IMR-90 (cell line): ENCODE measurements at regions not wholly inside any gene's neighbourhood (a gene's known extent, or its start where the extent isn't known, plus 50 kb on each side); places are given as distances from the start of the nearest gene placed in this dataset.

Experiments used
- ATAC-seq: fragments of 200-7000 bp; cut with Tn5 transposase; 2 replicates; pipeline ENCODE4 v1.9.1; 2020; ENCODE audit warnings: low read depth, mild to moderate bottlenecking, moderate library complexity
- BruUV-seq: library from RNA; stranded (reverse); fragments of 400-500 nt; replicated peaks from 2 replicates; lab custom pipeline; 2021; lab: Mats Ljungman, UMichigan
- CTCF ChIA-PET: fragments of 300-600 bp; formaldehyde crosslinking; extraction: SDS; loops from one replicate; lab custom pipeline; 2021; ENCODE audit warnings: antibody characterized with exemption; lab: Yijun Ruan, JAX
- POLR2A ChIA-PET: fragments of 300-600 bp; sonication (Branson Sonifier 250); formaldehyde crosslinking; loops from one replicate; lab custom pipeline; 2022; ENCODE audit warnings: antibody characterized with exemption; ENCODE audit not compliant: unreplicated experiment; lab: Charles Lee
- DNase-seq: peaks from one replicate; pipeline ENCODE4 v3.0.0; 2013
- H2AFZ ChIP-seq: replicated peaks from 2 replicates; pipeline ENCODE3; 2013; ENCODE audit warnings: low read length, mild to moderate bottlenecking; ENCODE audit not compliant: poor library complexity
- H2AK5ac ChIP-seq: 2 replicates; pipeline ENCODE4 v1.6.1; 2013; ENCODE audit warnings: low read depth, low read length, inconsistent platforms
- H2AK9ac ChIP-seq: replicated peaks from 2 replicates; pipeline ENCODE3; 2013; ENCODE audit warnings: mild to moderate bottlenecking, low read depth, low read length, moderate library complexity; ENCODE audit not compliant: poor library complexity
- H2BK120ac ChIP-seq: 2 replicates; pipeline ENCODE4 v1.6.1; 2013; ENCODE audit warnings: low read depth, low read length, inconsistent platforms
- H2BK15ac ChIP-seq: 3 replicates; pipeline ENCODE4 v1.6.1; 2013; ENCODE audit warnings: low read depth, low read length, inconsistent platforms
- H2BK20ac ChIP-seq: 2 replicates; pipeline ENCODE4 v1.6.1; 2013; ENCODE audit warnings: low read depth, mild to moderate bottlenecking, inconsistent platforms, low read length, moderate library complexity
- H2BK5ac ChIP-seq: 2 replicates; pipeline ENCODE4 v1.6.1; 2013; ENCODE audit warnings: mild to moderate bottlenecking, low read depth, low read length, inconsistent platforms; ENCODE audit not compliant: poor library complexity, severe bottlenecking
- H3K14ac ChIP-seq: replicated peaks from 2 replicates; pipeline ENCODE4 v1.6.1; 2013; ENCODE audit warnings: low read depth, low read length, inconsistent platforms
- H3K18ac ChIP-seq: 2 replicates; pipeline ENCODE4 v1.6.1; 2013; ENCODE audit warnings: low read depth, low read length, control low read depth
- H3K23ac ChIP-seq: 2 replicates; pipeline ENCODE4 v1.6.1; 2013; ENCODE audit warnings: low read depth, low read length, inconsistent platforms
- H3K27ac ChIP-seq: 2 replicates; pipeline ENCODE4 v1.5.1; 2013; ENCODE audit warnings: mild to moderate bottlenecking, control low read depth, low read length; ENCODE audit not compliant: insufficient read depth
- H3K27me3 ChIP-seq: 2 replicates; pipeline ENCODE4 v1.6.1; 2013; ENCODE audit warnings: low read length; ENCODE audit not compliant: control insufficient read depth, insufficient read depth
- H3K36me3 ChIP-seq: 2 replicates; pipeline ENCODE4 v1.6.1; 2013; ENCODE audit warnings: low read length, mixed read lengths; ENCODE audit not compliant: control insufficient read depth, insufficient read depth
- H3K4ac ChIP-seq: 2 replicates; pipeline ENCODE4 v1.6.1; 2013; ENCODE audit warnings: low read depth, low read length, inconsistent platforms
- H3K4me1 ChIP-seq: 2 replicates; pipeline ENCODE4 v1.6.1; 2013; ENCODE audit warnings: low read length, mixed read lengths; ENCODE audit not compliant: control insufficient read depth, insufficient read depth
- H3K4me2 ChIP-seq: 2 replicates; pipeline ENCODE4 v1.6.1; 2013; ENCODE audit warnings: low read depth, mild to moderate bottlenecking, control low read depth, low read length, moderate library complexity
- H3K4me3 ChIP-seq: 2 replicates; pipeline ENCODE4 v1.5.1; 2013; ENCODE audit warnings: low read depth, mild to moderate bottlenecking, control low read depth, low read length, moderate library complexity; ENCODE audit not compliant: insufficient read depth
- H3K56ac ChIP-seq: 2 replicates; pipeline ENCODE4 v1.6.1; 2013; ENCODE audit warnings: low read length, inconsistent platforms; ENCODE audit not compliant: insufficient read depth; ENCODE audit errors: extremely low read depth
- H3K79me1 ChIP-seq, 2 experiments: 2 replicates each; pipeline ENCODE4 v1.6.1; 2013; ENCODE audit warnings: low read length in 2 of 2, inconsistent platforms in 1 of 2, low read depth in 1 of 2
- H3K9ac ChIP-seq: 2 replicates; pipeline ENCODE4 v1.6.1; 2013; ENCODE audit warnings: low read depth, low read length, control low read depth
- H3K9me1 ChIP-seq: 2 replicates; pipeline ENCODE4 v1.6.1; 2013; ENCODE audit warnings: low read length, inconsistent platforms; ENCODE audit not compliant: insufficient read depth
- H3K9me3 ChIP-seq: 2 replicates; pipeline ENCODE4 v1.6.1; 2013; ENCODE audit warnings: low read length; ENCODE audit not compliant: control insufficient read depth, insufficient read depth
- H4K20me1 ChIP-seq: 2 replicates; pipeline ENCODE4 v1.6.1; 2013; ENCODE audit warnings: low read length, inconsistent platforms; ENCODE audit not compliant: insufficient read depth
- H4K5ac ChIP-seq: 2 replicates; pipeline ENCODE4 v1.6.1; 2013; ENCODE audit warnings: mild to moderate bottlenecking, low read depth, low read length, control low read depth
- H4K8ac ChIP-seq, 2 experiments: 2 replicates each; pipeline ENCODE4 v1.6.1; 2013; ENCODE audit warnings: low read depth in 2 of 2, low read length in 2 of 2, control low read depth in 1 of 2, inconsistent platforms in 1 of 2
- H4K91ac ChIP-seq: 2 replicates; pipeline ENCODE4 v1.6.1; 2013; ENCODE audit warnings: low read depth, low read length, inconsistent platforms; ENCODE audit not compliant: insufficient read depth
- CHD1 ChIP-seq: IDR thresholded peaks from 2 replicates; pipeline ENCODE4 v1.6.1; 2012; ENCODE audit warnings: low read depth, low read length, improper control_type of control experiment
- CTCF ChIP-seq: conservative IDR thresholded peaks from 2 replicates; pipeline ENCODE4 v1.5.1; 2012; ENCODE audit warnings: mild to moderate bottlenecking, low read depth, low read length, improper control_type of control experiment
- ELK1 ChIP-seq: fragments of 150-350 bp; IDR thresholded peaks from 2 replicates; pipeline ENCODE4 v1.6.1; 2016; ENCODE audit warnings: low read depth, mild to moderate bottlenecking, low read length, moderate library complexity, borderline replicate concordance
- FOS ChIP-seq: fragments of 150-350 bp; IDR thresholded peaks from 2 replicates; pipeline ENCODE4 v1.6.1; 2016; ENCODE audit warnings: low read depth, low read length
- MAFK ChIP-seq: IDR thresholded peaks from 2 replicates; pipeline ENCODE4 v1.6.1; 2012; ENCODE audit warnings: low read depth, low read length, improper control_type of control experiment
- MXI1 ChIP-seq: IDR thresholded peaks from 2 replicates; pipeline ENCODE4 v1.6.1; 2012; ENCODE audit warnings: low read depth, mild to moderate bottlenecking, low read length, moderate library complexity, borderline replicate concordance
- NFE2L2 ChIP-seq: fragments of 150-350 bp; IDR thresholded peaks from 2 replicates; pipeline ENCODE4 v1.6.1; 2016; ENCODE audit warnings: low read depth, mild to moderate bottlenecking, low read length
- POLR2A ChIP-seq: IDR thresholded peaks from 2 replicates; pipeline ENCODE4 v1.6.1; 2012; ENCODE audit warnings: mild to moderate bottlenecking, low read depth, low read length
- RAD21 ChIP-seq: IDR thresholded peaks from 2 replicates; pipeline ENCODE4 v1.6.1; 2012; ENCODE audit warnings: low read length, improper control_type of control experiment
- RCOR1 ChIP-seq: IDR thresholded peaks from 2 replicates; pipeline ENCODE4 v1.6.1; 2012; ENCODE audit warnings: mild to moderate bottlenecking, low read length, improper control_type of control experiment; ENCODE audit not compliant: insufficient replicate concordance
- RFX5 ChIP-seq: IDR thresholded peaks from 2 replicates; pipeline ENCODE4 v1.8.0; 2012; ENCODE audit warnings: low read depth, mild to moderate bottlenecking, low read length, moderate library complexity
- SMC3 ChIP-seq: fragments of 150-350 bp; IDR thresholded peaks from 2 replicates; pipeline ENCODE4 v1.6.1; 2016; ENCODE audit warnings: low read depth, mild to moderate bottlenecking, antibody characterized with exemption, low read length, moderate library complexity
- WGBS, 2 experiments: methylation state at CpG; one replicate each; pipeline versions ENCODE4 v1.1.5 to v1.1.7; 2013; ENCODE audit warnings: missing lambda C conversion rate in 2 of 2; ENCODE audit not compliant: insufficient read length in 1 of 2; ENCODE audit errors: extremely low coverage in 2 of 2; 5-methylcytosine and 5-hydroxymethylcytosine counted together
- dilution Hi-C: fragments of 300-500 bp; cut with HindIII; formaldehyde crosslinking; loops from one replicate; pipeline ENCODE4 v1.14.3; 2018; ENCODE audit warnings: low sequenced_read_pairs; ENCODE audit not compliant: unreplicated experiment
- in situ Hi-C: fragments of 300-500 bp; cut with MboI; formaldehyde crosslinking; loops from 3 replicates; pipeline ENCODE4 v1.14.3; 2019; ENCODE audit warnings: low sequenced_read_pairs, inconsistent platforms, mixed read lengths
- intact Hi-C: fragments of 100-400 bp; cut with micrococcal nuclease; formaldehyde crosslinking; loops from 2 replicates; pipeline ENCODE4 v1.10.0; 2022

GRCh38 chr4:158018831-158019230 lies 154.0 kb downstream of the GASK1B start:
- WGBS, 2 experiments = no CpG with 5 or more reads among the region's 1 CpG
- TF ChIP-seq CHD1 (no peak), POLR2A (no peak), CTCF (no peak), ELK1 (no peak), MXI1 (no peak), RAD21 (no peak), RFX5 (no peak), MAFK (no peak), FOS (no peak), SMC3 (no peak), RCOR1 (no peak), NFE2L2 (no peak)
- Histone ChIP-seq H3K27ac (no peak overlapping the region), H2AFZ (no peak overlapping the region), H3K9me3 (no peaks in the 10 kb centered on the region), H3K36me3 (no peaks in the 10 kb centered on the region), H2AK9ac (no peak overlapping the region), H3K23ac (no peak overlapping the region), H3K14ac (no peak overlapping the region), H2BK15ac (no peak overlapping the region), H3K27me3 (no peaks in the 10 kb centered on the region), H3K4ac (no peak overlapping the region), H3K56ac (no peak overlapping the region), H3K4me2 (no peak overlapping the region), H2BK20ac (no peak overlapping the region), H3K18ac (no peak overlapping the region), H3K9me1 (no peaks in the 10 kb centered on the region), H3K4me3 (no peak overlapping the region), H4K91ac (no peak overlapping the region), H4K8ac (no peak overlapping the region), H3K9ac (no peak overlapping the region), H4K5ac (no peak overlapping the region), H2BK5ac (no peak overlapping the region), H3K79me1 (no peaks in the 10 kb centered on the region), H4K20me1 (no peaks in the 10 kb centered on the region), H2AK5ac (no peak overlapping the region), H3K4me1 (peaks cover 12% of the 10 kb centered on the region), H2BK120ac (0 out of 2 replicates have a peak overlapping the region, but pooled peaks have one; percentile 14)
- DNase-seq = no peak
- ATAC-seq = no peak
- in situ Hi-C loops (no loop called here), intact Hi-C loops (no loop called here), dilution Hi-C loops (loop anchor here (25.0 kb wide), 1 partner anchor 168 kb away; no protein-coding TSS in a partner anchor)
- ChIA-PET CTCF (no interaction called here), POLR2A (no interaction called here)
- no TSS peak for BruUV-seq
